Stimulated activated naive CD8-positive, alpha-beta T cell treated with anti-CD3 and anti-CD28 coated beads, Interleukin-15, amount 100 ng/mL, for 72 hours (primary cell): ENCODE measurements at regions not wholly inside any gene's neighbourhood (a gene's known extent, or its start where the extent isn't known, plus 50 kb on each side); places are given as distances from the start of the nearest gene placed in this dataset.
A peak's percentile ranks its signal among the peaks of the same experiment; 100 is the strongest.

Source experiments
- ATAC-seq: fragments of 150-1000 bp; cut with Tn5 transposase; 2 replicates; pipeline ENCODE4 v1.10.0; 2021; ENCODE audit warnings: mild to moderate bottlenecking, moderate library complexity
- DNase-seq, 2 donors: peaks; one replicate each; pipeline ENCODE4 v3.0.0; 2021 to 2022
- H3K27ac Mint-ChIP-seq, 2 donors: one replicate each; pipeline ENCODE4 v1.8.0; 2022; ENCODE audit warnings: mild to moderate bottlenecking in 2 of 2, mixed read lengths in 2 of 2, moderate library complexity in 2 of 2
- H3K27me3 Mint-ChIP-seq: one replicate; pipeline ENCODE4 v1.8.0; 2022; ENCODE audit warnings: mixed read lengths
- H3K4me1 Mint-ChIP-seq: one replicate; pipeline ENCODE4 v1.8.0; 2022; ENCODE audit warnings: mild to moderate bottlenecking, mixed read lengths
- H3K4me3 Mint-ChIP-seq, 2 donors: one replicate each; pipeline ENCODE4 v1.8.0; 2022; ENCODE audit warnings: mild to moderate bottlenecking in 2 of 2, mixed read lengths in 2 of 2, moderate library complexity in 1 of 2
- H3K9me3 Mint-ChIP-seq, 2 donors: one replicate each; pipeline ENCODE4 v1.8.0; 2022; ENCODE audit warnings: mixed read lengths in 2 of 2

DNA sequence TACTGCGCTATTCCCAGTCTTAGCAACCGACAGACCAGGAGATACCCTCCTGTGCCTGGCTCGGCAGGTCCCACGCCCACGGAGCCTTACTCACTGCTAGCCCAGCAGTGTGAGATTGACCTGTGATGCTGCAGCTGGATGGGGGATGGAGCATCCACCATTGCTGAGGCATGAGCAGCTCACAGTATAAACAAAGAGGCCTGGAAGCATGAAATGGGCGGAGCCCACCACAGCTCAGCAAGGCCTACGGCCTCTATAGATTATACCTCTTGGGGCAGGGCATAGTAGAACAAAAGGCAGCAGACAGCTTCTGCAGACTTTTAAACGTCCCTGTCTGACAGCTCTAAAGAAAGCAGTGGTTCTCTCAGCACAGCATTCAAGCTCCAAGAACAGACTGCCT is 160.3 kb downstream of the ANXA2 start:
- Mint-ChIP-seq H3K27me3 (peaks cover 43% of the 10 kb centered on the region), H3K9me3 (peaks cover 6 to 19% of the 10 kb centered on the region in 2 donors), H3K4me3 (no peak overlapping the region), H3K4me1 (peaks cover 6% of the 10 kb centered on the region), H3K27ac (no peak overlapping the region)
- DNase-seq = no peak
- ATAC-seq = no peak

DNA sequence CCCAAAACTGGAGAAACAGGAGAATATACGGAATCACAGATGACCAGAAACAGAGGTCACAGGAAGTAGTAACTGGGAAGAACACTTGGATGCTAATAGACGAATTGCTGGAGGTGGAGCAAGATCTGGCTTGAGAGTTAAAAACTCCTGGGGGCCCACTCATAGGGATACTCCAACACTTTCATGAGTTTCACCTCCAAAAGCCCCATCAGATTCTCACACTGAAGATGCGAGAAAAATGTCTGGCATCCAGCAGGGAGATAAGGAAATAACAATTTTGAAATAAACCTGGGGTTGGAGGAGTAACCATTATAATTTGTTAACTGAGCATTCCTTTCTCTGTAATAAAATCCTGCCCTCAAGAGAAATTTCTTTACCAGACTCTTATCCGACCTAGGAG is 154.0 kb downstream of the ANXA2 start:
- H3K27ac Mint-ChIP-seq = no peak overlapping the region
- ATAC-seq = no peak
- H3K4me1 Mint-ChIP-seq = no peaks in the 10 kb centered on the region
- DNase-seq = no peak
- H3K4me3 Mint-ChIP-seq = no peak overlapping the region
- peaks cover 67% of the 10 kb centered on the region for H3K27me3 Mint-ChIP-seq
- H3K9me3 Mint-ChIP-seq = peaks cover 6 to 8% of the 10 kb centered on the region in 2 donors

DNA sequence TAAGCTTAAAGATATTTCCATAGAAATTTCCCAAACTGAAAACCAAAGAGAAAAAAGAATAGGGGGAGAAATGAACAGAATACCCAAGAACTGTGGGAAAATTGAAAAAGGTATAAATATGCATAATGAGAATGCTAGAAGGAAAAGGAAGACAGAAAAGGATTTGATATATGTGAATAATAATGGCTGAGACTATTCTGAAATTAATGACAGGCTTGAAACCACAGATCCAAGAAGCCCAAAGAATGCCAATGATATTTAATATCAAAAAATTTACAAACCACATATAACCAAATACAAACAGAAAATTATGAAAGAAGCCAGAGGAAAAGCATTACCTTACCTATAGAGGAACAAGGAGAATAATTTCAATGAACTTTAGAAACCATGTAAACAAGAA is 153.0 kb downstream of the ANXA2 start:
- DNase-seq (no peak), ATAC-seq (no peak)
- Mint-ChIP-seq H3K27me3 (peaks cover 56% of the 10 kb centered on the region), H3K4me1 (no peaks in the 10 kb centered on the region), H3K9me3 (peaks cover 6 to 8% of the 10 kb centered on the region in 2 donors), H3K27ac (no peak overlapping the region), H3K4me3 (no peak overlapping the region)

DNA sequence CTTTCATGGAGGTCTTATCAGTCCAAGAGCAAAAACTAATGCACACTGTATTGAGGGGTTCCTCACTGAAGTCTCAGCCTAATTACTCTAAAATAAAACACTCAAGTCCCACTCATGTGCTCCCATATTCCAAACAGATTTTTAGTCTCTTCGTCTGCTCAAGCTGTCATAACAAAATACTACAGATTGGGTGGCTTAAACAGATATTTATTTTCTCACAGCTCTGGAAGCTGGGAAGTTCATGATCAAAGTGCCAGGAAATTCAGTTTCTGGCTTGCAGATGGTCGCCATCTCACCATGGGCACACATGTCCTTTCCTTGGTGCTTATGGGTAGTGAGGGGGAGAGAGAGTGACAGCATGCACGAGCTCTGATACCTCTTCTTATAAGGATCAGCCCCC is 147.5 kb downstream of the ANXA2 start:
- Mint-ChIP-seq H3K4me1 (peaks cover 4% of the 10 kb centered on the region), H3K27ac (no peak overlapping the region), H3K27me3 (peaks cover 52% of the 10 kb centered on the region), H3K4me3 (no peak overlapping the region), H3K9me3 (no peaks in the 10 kb centered on the region)
- ATAC-seq = no peak
- DNase-seq = no peak

DNA sequence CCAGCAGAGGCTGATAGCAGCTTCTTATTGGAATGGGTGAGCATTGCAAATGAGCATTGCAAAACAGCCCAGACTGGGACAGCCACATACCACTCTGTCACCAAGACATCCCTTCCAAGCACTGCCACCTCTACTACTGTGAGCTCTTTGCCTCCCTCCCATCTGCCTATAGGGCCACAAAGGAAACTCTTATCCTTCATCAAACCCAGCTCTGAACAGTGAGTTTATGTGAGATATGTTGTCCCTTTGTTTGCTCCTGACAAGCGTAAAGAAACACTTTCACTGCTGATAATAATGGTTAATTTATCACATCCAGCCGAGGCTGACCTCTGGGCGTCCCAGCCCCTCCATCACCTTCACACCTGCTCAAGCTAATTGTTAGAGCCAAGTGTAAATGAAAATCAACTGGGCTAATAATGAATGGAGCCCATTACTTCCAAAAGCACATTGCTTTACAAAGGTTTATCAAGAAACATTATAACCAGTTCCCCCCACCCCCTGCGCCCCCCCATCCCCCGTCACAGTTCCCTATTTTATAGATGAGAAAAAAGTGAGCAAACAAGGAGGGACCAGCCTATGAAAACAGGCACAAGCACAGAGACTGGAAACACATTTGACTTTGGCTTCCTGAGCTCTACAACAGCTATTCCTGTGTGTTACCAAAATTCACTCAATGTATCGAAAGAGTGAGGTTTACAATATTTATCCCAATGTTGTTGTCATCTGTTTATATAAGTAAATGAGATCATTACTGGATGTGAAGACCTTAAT is 146.3 kb downstream of the ANXA2 start:
- no peak for ATAC-seq
- Mint-ChIP-seq H3K27ac (no peak overlapping the region), H3K27me3 (peaks cover 41% of the 10 kb centered on the region), H3K4me3 (no peak overlapping the region), H3K9me3 (no peaks in the 10 kb centered on the region), H3K4me1 (peaks cover 9% of the 10 kb centered on the region)
- DNase-seq = no peak

DNA sequence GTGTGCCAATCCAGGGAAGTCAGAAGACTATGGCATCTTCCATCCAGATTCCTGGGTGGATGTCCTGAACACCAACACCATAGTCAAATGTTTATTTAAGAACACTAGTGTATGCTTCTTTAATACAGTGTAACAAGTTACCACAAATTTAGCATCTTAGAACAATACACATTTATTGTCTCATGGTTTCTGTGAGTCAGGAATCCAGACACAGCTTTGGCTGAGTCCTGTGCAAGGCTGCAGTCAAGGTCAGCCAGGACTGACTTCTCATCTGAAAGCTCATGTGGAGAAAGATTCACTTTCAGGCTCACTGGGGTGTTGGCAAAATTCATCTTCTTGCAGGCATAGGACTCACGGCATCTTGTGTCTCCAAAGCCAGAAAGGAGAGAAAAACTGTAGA is 143.4 kb downstream of the ANXA2 start:
- H3K4me3 Mint-ChIP-seq = no peak overlapping the region
- no peak for DNase-seq

DNA sequence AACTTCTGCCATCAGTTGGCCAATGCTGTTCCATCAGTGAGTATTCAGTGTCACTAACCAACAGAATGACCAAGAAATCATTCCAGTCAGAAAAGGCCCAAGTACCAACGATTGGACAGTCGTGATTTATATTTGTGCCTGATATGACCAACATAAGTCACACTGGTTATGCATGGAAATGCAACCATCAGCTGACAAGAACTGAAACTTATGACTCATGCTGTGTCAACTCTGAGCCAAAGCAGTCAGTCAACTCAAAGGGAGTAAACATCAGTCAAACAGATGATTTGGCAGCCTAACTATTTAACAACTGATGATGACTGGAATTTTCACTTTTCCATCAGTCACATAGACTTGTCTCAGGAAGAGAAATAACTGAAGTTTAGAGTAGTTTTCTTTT is 142.4 kb downstream of the ANXA2 start:
- DNase-seq = peak; percentile 34 to 52
- Mint-ChIP-seq H3K27me3 (peaks cover 64% of the 10 kb centered on the region), H3K9me3 (no peaks in the 10 kb centered on the region), H3K27ac (no peak overlapping the region), H3K4me1 (peaks cover 9% of the 10 kb centered on the region), H3K4me3 (no peak overlapping the region)
- peak; percentile 100 for ATAC-seq

More for the DNA sequence above, 143.4 kb downstream of the ANXA2 start:
- no peak for ATAC-seq
- Mint-ChIP-seq H3K27me3 (peaks cover 64% of the 10 kb centered on the region), H3K27ac (no peak overlapping the region), H3K9me3 (no peaks in the 10 kb centered on the region), H3K4me1 (peaks cover 9% of the 10 kb centered on the region)

DNA sequence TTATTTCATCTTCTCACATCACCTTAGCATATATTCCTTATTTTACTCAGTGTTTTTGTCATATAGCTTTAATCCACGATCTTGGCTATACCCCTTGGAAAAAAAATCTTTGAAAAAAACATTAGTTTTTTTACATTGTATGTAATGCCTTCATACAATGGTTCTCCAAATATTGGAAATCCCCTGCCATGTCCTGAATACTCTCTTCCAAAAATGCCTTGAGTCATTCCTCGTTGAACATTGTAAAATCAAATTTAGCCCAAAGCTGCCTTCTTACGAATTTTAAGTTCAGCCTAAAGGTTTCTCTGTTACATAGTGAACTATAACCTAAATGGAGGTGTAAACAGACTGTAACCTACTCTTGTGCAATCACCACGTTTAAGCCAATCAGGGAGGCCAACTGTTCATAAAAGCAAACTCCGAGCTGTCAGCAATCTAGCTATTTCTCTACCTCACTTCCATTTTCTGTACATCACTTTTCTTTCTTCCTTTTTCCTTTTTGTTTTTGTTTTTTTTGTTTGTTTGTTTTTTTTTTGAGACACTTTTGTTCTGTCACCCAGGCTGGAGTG is 140.1 kb downstream of the ANXA2 start:
- no peak for ATAC-seq
- peaks cover 42% of the 10 kb centered on the region for H3K27me3 Mint-ChIP-seq

DNA sequence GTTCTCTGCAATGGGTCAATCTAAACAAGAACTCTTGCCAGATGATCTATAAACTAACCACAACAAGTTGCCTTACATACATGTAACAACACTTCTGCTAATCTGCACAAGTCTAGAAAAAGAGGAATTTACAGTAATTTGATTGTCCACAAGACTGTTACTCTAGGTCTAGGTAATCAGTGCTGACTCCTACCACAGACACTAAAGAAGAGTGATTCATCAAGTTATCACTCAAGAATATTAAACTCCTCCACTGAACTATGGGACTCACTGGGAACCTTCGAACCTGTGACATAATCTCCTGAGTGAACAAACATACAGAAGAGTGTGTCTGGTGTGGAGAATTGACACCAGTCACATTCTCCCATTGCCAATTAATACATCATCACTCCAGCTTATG is 138.3 kb downstream of the ANXA2 start:
- no peak overlapping the region for H3K4me3 Mint-ChIP-seq
- H3K4me1 Mint-ChIP-seq = peaks cover 9% of the 10 kb centered on the region
- no peaks in the 10 kb centered on the region for H3K9me3 Mint-ChIP-seq
- DNase-seq (no peak), ATAC-seq (no peak)
- H3K27me3 Mint-ChIP-seq = peaks cover 24% of the 10 kb centered on the region
- no peak overlapping the region for H3K27ac Mint-ChIP-seq

More for the DNA sequence above, 140.1 kb downstream of the ANXA2 start:
- no peak overlapping the region for H3K27ac Mint-ChIP-seq
- peaks cover 9% of the 10 kb centered on the region for H3K4me1 Mint-ChIP-seq
- no peak for DNase-seq
- H3K9me3 Mint-ChIP-seq = no peaks in the 10 kb centered on the region
- no peak overlapping the region for H3K4me3 Mint-ChIP-seq

DNA sequence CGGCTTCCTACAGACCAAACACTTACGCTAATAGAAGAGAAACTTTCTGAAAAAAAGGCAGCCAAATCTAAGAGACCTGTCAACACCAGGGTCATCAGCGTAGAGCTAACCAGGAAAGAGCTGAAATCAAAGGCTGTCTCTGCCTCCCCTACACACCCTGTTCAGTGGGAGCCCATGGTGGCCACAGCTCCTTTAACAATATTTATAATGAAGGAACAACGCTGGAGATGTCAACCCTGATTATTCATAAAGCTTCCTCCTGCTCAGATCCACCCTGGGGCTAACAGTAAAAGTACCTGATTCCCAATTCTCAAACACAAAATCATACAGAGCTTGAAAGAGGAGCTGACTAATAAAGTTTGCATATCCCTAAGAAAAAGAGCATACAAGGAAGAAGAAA is 133.7 kb downstream of the ANXA2 start:
- peaks cover 22% of the 10 kb centered on the region for H3K27me3 Mint-ChIP-seq
- peak overlapping the region in 1 of 2 donors; percentile 66 for H3K27ac Mint-ChIP-seq
- ATAC-seq (no peak), DNase-seq (no peak)
- H3K4me3 Mint-ChIP-seq = no peak overlapping the region
- H3K4me1 Mint-ChIP-seq = no peaks in the 10 kb centered on the region
- H3K9me3 Mint-ChIP-seq = no peaks in the 10 kb centered on the region

DNA sequence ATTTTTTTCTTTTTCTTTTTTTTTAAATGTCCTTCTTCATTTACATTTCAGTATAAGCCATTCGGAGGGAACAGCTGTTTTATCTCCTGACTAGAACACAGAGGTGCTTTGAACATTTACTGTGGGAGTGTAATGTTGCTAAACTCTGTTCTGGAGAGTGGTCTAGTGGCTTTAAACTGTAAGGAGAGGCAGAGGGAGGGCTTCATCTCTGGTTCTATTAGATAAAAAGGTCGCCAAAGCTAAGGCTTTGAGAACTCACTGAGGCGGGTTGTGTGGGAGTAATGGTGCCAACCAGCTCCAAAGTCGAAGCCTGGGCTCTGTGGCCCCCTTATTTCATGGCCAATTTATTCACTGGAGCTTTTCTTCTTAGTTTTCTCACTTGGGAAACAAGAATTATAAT is 133.2 kb downstream of the ANXA2 start:
- H3K27ac Mint-ChIP-seq = no peak overlapping the region

DNA sequence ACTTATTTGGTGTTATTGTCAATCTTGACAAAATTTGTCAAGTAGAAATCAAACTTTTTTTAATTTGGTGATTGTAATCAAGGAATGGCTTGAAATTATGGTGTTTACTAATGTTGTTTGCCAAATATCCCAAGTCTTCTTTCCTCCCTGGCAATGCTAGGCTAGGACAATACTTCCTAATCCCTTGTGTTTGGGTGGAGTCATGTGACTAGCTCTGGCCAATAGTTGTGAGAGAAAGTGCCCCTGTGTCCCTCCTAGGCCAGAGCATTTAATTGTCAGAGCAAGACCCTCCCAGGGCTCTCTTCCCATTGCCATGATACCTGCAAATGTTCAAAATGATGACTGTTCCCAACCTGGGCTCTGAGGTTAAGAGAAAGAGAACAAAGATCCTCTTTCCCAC is 132.7 kb downstream of the ANXA2 start:
- Mint-ChIP-seq H3K27ac (no peak overlapping the region), H3K4me1 (no peaks in the 10 kb centered on the region), H3K27me3 (peaks cover 26% of the 10 kb centered on the region), H3K9me3 (no peaks in the 10 kb centered on the region), H3K4me3 (no peak overlapping the region)
- ATAC-seq (no peak), DNase-seq (no peak)

More for the DNA sequence above, 133.2 kb downstream of the ANXA2 start:
- Mint-ChIP-seq H3K4me1 (no peaks in the 10 kb centered on the region), H3K27me3 (peaks cover 24% of the 10 kb centered on the region), H3K4me3 (no peak overlapping the region), H3K9me3 (no peaks in the 10 kb centered on the region)
- ATAC-seq (no peak), DNase-seq (no peak)

DNA sequence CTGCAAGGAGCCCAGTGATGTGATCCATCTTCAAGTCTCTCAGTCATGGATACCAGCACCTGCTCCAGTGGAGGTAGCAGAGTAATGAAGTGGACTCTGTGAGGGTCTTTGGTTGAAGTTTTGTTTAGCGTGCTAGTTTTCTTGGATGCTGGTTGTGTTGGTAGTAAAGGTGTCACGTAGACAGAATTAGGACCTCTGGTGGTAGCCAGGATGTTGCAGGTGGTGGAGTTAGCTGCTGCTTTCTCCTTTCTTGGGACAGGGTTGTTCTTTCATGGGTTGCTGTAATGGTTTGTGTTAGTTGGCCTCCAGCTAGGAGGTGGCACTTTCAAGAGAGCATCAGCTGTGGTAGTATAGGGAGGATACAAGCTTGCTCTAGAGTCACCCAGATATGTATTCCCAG is 125.2 kb downstream of the ANXA2 start:
- ATAC-seq (no peak), DNase-seq (no peak)
- Mint-ChIP-seq H3K4me3 (no peak overlapping the region), H3K27me3 (peaks cover 43% of the 10 kb centered on the region), H3K9me3 (peaks cover 15 to 32% of the 10 kb centered on the region in 2 donors), H3K4me1 (no peaks in the 10 kb centered on the region), H3K27ac (no peak overlapping the region)

DNA sequence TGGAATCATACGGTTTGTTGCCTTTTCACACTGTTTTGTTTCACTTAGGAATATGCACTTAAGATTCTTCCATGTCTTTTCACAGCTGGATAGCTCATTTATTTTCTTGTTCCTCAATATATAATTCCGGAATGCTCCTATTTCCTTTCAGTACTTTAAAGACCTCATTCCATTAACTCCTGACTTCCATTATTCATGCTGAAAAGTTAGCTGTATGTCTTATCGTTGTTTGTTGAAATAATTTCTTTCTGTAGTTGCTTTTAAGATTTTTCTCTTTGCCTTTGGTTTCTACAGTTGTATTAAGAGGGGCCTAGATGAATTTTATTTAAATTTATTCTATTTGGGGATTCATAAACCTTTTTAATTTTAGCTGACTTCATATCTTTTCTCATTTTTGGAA is 122.2 kb downstream of the ANXA2 start:
- H3K27ac Mint-ChIP-seq = no peak overlapping the region
- DNase-seq (no peak), ATAC-seq (no peak)
- H3K27me3 Mint-ChIP-seq = peaks cover 29% of the 10 kb centered on the region
- no peak overlapping the region for H3K4me3 Mint-ChIP-seq
- H3K9me3 Mint-ChIP-seq = peaks cover 15 to 32% of the 10 kb centered on the region in 2 donors
- no peaks in the 10 kb centered on the region for H3K4me1 Mint-ChIP-seq

DNA sequence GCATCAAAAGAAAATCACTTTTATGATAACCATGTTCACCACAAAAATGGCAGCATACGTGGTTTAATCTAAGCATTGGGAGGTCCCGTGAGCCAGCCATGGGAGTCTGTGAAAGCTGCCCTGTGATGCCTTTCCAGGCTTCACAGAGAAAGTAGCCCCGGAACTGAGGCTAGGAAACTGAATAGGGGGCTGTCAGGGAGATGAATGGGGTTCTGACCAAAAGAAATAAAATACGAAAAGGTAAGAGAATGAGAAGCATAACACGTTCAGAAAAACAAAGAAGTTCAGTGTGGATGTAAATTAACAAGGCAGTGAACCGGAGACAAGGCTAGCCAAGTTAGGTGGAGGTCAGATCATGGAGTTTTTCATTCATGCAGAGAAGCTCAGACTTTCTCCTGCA is 118.9 kb downstream of the ANXA2 start:
- Mint-ChIP-seq H3K27me3 (peaks cover 8% of the 10 kb centered on the region), H3K27ac (no peak overlapping the region), H3K4me1 (no peaks in the 10 kb centered on the region), H3K4me3 (no peak overlapping the region), H3K9me3 (peaks cover 15 to 19% of the 10 kb centered on the region in 2 donors)
- DNase-seq (no peak), ATAC-seq (no peak)

DNA sequence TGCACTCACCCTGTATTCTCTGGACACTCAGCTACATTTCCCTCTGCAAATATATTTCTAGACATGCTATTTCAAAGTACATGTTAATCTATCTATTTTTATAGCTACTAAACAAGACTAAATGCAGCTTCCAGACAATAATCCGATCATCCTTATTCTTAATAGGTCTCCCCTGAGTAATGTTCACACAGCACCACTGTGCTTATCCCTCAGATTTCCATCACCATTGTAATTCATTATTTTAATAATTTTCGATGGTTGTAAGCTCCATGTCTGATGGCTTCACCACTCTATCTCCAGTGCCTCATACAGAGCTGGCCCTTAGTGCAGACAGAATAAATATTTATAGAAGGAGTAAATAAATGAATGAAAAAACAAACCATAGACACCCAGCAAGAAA is 117.5 kb downstream of the ANXA2 start:
- no peaks in the 10 kb centered on the region for H3K4me1 Mint-ChIP-seq
- H3K27me3 Mint-ChIP-seq = peaks cover 6% of the 10 kb centered on the region
- H3K27ac Mint-ChIP-seq = no peak overlapping the region
- no peak overlapping the region for H3K4me3 Mint-ChIP-seq
- DNase-seq = no peak
- H3K9me3 Mint-ChIP-seq = peaks cover 13% of the 10 kb centered on the region in 2 donors
- no peak for ATAC-seq

DNA sequence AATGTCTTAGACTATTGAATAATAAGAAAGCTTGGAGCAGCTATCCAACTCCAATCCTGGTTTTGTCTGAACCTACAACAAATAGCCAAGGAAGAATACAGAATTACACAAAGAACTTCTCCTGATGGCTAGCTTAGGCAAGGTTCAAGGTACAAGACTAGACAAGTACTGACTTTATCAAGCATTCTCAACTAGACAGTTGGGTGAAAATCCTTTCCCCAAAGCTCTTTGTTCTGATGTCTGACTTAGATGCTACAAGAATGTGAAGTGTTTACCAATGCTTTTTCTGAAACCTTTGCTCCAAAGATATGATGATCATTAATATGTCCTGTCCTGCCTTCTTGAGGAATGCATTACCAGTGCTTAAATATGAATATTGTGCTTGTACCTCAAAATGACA is 113.8 kb downstream of the ANXA2 start:
- ATAC-seq (no peak), DNase-seq (no peak)
- Mint-ChIP-seq H3K27ac (no peak overlapping the region), H3K9me3 (no peaks in the 10 kb centered on the region), H3K27me3 (peaks cover 14% of the 10 kb centered on the region), H3K4me3 (no peak overlapping the region), H3K4me1 (no peaks in the 10 kb centered on the region)
